A673 (cell line): ENCODE measurements at regions not wholly inside any gene's neighbourhood (a gene's known extent, or its start where the extent isn't known, plus 50 kb on each side); places are given as distances from the start of the nearest gene placed in this dataset.

Source experiments
- EZH2 ChIP-seq: fragments of 200-600 bp; sonication (generic); IDR thresholded peaks from 2 replicates; pipeline ENCODE4 v1.6.1; 2017; ENCODE audit warnings: borderline replicate concordance, low read depth, mild to moderate bottlenecking, mixed read lengths, antibody characterized with exemption, low read length; ENCODE audit not compliant: poor library complexity, severe bottlenecking
- TF ChIP-seq, protein P1 (sequence below): fragments of 300-800, 200-600 bp; sonication (generic); conservative IDR thresholded peaks from 2 replicates; pipeline ENCODE4 v1.5.1; 2017; ENCODE audit warnings: low read depth, mild to moderate bottlenecking, antibody characterized with exemption, low read length, moderate library complexity, mixed read lengths

DNA sequence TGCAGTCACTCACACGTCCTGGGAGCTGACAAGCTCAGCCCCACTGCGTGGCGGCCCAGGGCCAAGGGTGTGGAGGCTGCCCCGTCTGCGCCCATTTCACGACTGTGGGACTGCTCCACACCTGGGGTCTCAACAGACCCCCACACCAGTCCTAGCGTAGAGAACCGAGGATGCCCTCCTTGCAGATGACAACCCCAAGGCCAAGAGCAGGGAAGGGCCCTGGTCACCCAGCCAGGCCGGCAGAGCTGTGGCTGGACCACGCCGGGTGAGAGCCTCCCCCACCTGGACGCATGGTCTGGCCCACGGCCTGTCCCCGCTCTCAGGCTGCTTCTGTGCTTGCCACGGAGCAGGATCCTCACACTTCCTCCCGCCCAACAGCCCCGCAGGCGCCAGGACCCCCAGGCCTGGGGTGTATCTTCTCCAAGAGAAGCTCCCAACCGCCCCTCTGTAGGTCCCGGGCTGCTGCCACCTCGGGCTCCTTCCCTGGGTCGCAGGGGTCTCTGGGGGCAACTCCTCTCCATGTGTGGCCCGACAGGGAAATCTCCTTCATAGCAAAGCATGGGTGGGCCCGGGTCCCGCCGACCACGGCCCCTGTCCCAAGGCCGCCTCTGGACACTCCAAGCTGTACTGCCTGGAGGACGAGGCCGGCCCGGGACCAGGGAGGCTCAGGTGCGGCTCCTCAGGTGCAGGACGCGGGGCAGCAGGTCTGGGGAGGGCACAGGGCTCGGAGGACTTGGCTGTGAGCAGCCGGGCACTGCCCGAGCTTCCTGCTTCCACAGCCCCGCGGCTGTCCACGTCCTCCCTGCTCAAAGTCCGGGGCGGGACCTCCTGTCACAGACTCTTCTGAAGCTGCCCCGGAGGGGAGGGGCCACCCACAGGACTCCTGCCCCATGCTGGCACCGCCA, 88.8 kb downstream of the FOXL3 start:
- TF ChIP-seq, protein P1, sequence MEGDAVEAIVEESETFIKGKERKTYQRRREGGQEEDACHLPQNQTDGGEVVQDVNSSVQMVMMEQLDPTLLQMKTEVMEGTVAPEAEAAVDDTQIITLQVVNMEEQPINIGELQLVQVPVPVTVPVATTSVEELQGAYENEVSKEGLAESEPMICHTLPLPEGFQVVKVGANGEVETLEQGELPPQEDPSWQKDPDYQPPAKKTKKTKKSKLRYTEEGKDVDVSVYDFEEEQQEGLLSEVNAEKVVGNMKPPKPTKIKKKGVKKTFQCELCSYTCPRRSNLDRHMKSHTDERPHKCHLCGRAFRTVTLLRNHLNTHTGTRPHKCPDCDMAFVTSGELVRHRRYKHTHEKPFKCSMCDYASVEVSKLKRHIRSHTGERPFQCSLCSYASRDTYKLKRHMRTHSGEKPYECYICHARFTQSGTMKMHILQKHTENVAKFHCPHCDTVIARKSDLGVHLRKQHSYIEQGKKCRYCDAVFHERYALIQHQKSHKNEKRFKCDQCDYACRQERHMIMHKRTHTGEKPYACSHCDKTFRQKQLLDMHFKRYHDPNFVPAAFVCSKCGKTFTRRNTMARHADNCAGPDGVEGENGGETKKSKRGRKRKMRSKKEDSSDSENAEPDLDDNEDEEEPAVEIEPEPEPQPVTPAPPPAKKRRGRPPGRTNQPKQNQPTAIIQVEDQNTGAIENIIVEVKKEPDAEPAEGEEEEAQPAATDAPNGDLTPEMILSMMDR: no peak
- TF ChIP-seq EZH2: no peak
